Stomach smooth muscle (tissue), 2 donors: ENCODE measurements at regions not wholly inside any gene's neighbourhood (a gene's known extent, or its start where the extent isn't known, plus 50 kb on each side); places are given as distances from the start of the nearest gene placed in this dataset.

Source experiments
- H3K27ac ChIP-seq: one replicate; pipeline ENCODE4 v1.7.0; 2013; ENCODE audit warnings: mild to moderate bottlenecking, low read length, inconsistent platforms
- H3K27me3 ChIP-seq, 2 donors: one replicate each; pipeline ENCODE4 v1.7.0; 2013; ENCODE audit warnings: low read length in 2 of 2; ENCODE audit not compliant: insufficient read depth in 2 of 2, control insufficient read depth in 1 of 2
- H3K36me3 ChIP-seq, 2 donors: one replicate each; pipeline ENCODE4 v1.7.0; 2013; ENCODE audit warnings: low read length in 2 of 2; ENCODE audit not compliant: control insufficient read depth in 2 of 2, insufficient read depth in 2 of 2
- H3K4me1 ChIP-seq: one replicate; pipeline ENCODE4 v1.7.0; 2013; ENCODE audit warnings: low read length; ENCODE audit not compliant: control insufficient read depth, insufficient read depth
- H3K4me3 ChIP-seq, 2 donors: one replicate each; pipeline ENCODE4 v1.7.0; 2013; ENCODE audit warnings: low read length in 2 of 2
- H3K9ac ChIP-seq, 2 donors: one replicate each; pipeline ENCODE4 v1.7.0; 2013; ENCODE audit warnings: low read length in 2 of 2, mild to moderate bottlenecking in 1 of 2
- H3K9me3 ChIP-seq, 2 donors: one replicate each; pipeline ENCODE4 v1.7.0; 2013; ENCODE audit warnings: low read length in 2 of 2; ENCODE audit not compliant: control insufficient read depth in 2 of 2
- donor health status: healthy.
- donor health status: Pancreatic carcinoma.

DNA sequence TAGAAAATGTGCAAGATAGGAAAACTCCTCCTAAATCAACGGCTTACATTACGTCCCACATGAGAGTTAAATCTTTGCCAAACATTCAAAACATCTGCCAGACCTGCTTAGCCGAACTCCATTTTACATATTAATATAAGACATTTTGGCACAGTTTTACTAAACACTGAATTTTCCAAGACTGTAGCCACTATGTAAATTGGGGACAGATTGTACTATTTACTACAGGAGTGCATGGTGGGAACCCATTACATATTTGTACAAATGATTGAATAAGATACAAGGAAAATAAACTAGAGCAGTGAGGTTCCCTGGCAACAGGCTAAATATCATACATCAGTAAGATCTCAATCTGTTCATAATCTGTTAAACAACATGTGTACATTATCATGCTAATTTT lies 1234.4 kb downstream of the KCNT2 start:
- Histone ChIP-seq H3K9me3 (no peaks in the 10 kb centered on the region), H3K9ac (no peak overlapping the region), H3K27me3 (no peaks in the 10 kb centered on the region), H3K4me1 (no peaks in the 10 kb centered on the region), H3K27ac (no peak overlapping the region), H3K36me3 (no peaks in the 10 kb centered on the region), H3K4me3 (no peak overlapping the region)

DNA sequence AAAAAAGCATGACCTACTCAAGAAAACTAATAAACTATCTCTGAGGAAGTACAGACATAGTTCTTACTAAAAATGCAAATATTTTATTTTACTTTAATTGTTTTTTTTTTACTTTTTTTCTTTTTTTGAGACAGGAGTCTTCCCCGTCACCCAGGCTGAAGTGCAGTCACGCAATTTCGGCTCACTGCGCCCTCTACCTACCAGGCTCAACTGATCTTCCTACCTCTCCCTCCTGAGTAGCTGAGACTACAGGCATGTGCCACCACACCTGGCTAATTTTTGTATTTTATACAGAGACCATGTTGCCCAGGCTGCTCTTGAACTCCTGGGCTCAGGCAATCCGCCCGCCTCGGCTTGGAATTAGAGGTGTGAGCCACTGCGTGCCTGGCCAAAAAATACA lies 1263.1 kb downstream of the KCNT2 start:
- no peaks in the 10 kb centered on the region for H3K9me3 ChIP-seq
- no peaks in the 10 kb centered on the region for H3K27me3 ChIP-seq
- H3K36me3 ChIP-seq: no peaks in the 10 kb centered on the region
- no peak overlapping the region for H3K27ac ChIP-seq
- H3K4me1 ChIP-seq: no peaks in the 10 kb centered on the region
- H3K9ac ChIP-seq: no peak overlapping the region
- H3K4me3 ChIP-seq: no peak overlapping the region

DNA sequence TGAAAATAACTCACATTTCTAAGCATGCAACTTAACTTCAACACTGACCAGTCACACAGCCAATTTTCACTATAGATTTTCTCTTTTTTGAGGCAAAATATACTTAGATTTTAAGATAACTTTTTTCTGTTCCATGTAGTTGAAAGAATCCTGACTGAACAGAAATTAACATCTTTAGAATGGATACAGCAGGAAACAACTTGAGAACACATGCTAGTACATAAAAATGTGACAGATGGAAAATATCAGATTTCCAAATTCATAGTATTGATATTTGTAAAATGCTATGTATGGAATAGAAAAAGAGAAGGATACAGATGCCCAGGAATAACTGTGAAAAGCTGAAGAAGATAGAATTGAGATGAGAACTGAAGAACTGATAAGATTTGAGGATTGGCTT lies 1270.6 kb downstream of the KCNT2 start:
- Histone ChIP-seq H3K4me3 (no peak overlapping the region), H3K4me1 (no peaks in the 10 kb centered on the region), H3K9me3 (no peaks in the 10 kb centered on the region), H3K9ac (no peak overlapping the region), H3K27me3 (no peaks in the 10 kb centered on the region), H3K27ac (no peak overlapping the region), H3K36me3 (no peaks in the 10 kb centered on the region)

DNA sequence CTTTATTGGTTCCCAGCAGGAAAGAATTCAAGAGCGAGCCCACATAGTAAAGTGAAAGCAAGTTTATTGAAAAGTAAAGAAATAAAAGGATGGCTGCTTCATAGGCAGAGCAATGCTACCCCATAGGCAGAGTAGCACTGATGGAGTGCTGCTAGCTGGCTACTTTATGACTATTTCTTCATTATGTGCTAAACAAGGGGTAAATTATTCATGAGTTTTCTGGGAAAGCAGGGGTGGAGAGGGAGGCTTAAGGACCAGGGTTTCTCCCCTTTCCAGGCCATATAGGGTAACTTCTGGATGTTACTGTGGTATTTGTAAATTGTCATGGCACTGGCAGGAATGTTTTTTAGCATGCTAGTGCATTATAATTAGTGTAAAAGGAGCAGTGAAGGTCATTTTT lies 1271.4 kb downstream of the KCNT2 start:
- H3K4me1 ChIP-seq: no peaks in the 10 kb centered on the region
- no peaks in the 10 kb centered on the region for H3K27me3 ChIP-seq
- H3K9ac ChIP-seq: no peak overlapping the region
- no peak overlapping the region for H3K27ac ChIP-seq
- no peak overlapping the region for H3K4me3 ChIP-seq
- H3K9me3 ChIP-seq: no peaks in the 10 kb centered on the region
- no peaks in the 10 kb centered on the region for H3K36me3 ChIP-seq

DNA sequence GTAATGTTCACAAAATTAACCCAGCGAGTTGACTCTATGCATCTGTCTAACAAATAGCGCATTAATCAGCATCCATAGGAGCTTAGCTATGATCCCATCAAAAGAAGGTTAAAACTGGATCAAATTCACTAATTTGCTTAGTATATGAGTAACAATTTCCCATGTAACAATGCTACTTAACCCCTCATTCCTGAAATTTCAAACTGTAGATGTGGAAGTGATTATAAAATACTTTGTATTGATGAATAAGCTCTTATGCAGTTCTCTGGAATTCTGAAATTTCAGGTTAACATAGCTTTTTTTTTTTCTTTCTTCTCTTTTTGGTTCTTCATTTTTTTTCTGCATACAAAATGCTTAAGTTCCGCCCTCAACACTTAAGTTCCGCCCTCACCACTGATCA lies 1272.7 kb downstream of the KCNT2 start:
- no peak overlapping the region for H3K27ac ChIP-seq
- H3K9ac ChIP-seq: no peak overlapping the region
- no peaks in the 10 kb centered on the region for H3K36me3 ChIP-seq
- no peak overlapping the region for H3K4me3 ChIP-seq
- no peaks in the 10 kb centered on the region for H3K9me3 ChIP-seq
- H3K27me3 ChIP-seq: no peaks in the 10 kb centered on the region
- H3K4me1 ChIP-seq: no peaks in the 10 kb centered on the region

DNA sequence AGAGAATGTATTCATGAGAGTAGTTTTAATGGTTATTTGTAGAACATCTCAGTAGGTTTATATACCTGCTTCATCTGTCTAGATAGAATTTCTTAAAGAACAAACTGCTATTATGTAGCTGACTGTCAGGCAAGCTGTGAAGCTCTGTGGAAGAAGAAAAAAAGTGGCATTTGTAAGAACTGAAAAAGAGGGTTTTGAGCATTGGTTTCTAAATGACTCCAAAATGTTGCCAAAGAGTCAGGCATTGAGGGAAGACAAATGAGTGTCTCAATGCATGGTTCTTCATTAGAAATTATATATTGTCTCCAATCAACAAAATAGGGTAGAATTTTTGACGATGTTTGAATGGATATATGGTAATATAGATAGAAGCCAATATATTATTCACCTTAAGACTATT lies 1276.1 kb downstream of the KCNT2 start:
- Histone ChIP-seq H3K36me3 (no peaks in the 10 kb centered on the region), H3K9ac (no peak overlapping the region), H3K4me3 (no peak overlapping the region), H3K27me3 (no peaks in the 10 kb centered on the region), H3K9me3 (no peaks in the 10 kb centered on the region), H3K27ac (no peak overlapping the region), H3K4me1 (no peaks in the 10 kb centered on the region)

DNA sequence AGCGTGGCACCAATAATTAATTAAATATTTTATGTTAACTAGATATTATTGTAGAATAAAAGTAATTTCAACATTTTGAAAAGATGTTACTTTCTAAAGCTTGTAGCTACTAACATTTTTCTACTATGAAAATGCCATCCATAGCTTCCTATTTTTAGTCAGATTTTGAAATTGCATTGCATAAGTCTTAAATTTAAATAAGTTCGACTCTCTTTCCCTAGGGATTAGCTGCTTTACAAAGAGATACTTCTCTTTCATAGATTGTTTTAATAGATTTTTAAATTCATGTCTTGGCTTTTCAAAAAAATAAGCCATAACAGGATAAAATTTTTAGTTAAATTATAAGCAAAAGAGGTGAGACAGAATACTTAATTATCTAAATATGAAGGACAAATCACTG lies 1279.6 kb downstream of the KCNT2 start:
- no peaks in the 10 kb centered on the region for H3K9me3 ChIP-seq
- no peak overlapping the region for H3K27ac ChIP-seq
- H3K4me1 ChIP-seq: no peaks in the 10 kb centered on the region
- H3K4me3 ChIP-seq: no peak overlapping the region
- H3K36me3 ChIP-seq: no peaks in the 10 kb centered on the region
- no peaks in the 10 kb centered on the region for H3K27me3 ChIP-seq
- no peak overlapping the region for H3K9ac ChIP-seq

DNA sequence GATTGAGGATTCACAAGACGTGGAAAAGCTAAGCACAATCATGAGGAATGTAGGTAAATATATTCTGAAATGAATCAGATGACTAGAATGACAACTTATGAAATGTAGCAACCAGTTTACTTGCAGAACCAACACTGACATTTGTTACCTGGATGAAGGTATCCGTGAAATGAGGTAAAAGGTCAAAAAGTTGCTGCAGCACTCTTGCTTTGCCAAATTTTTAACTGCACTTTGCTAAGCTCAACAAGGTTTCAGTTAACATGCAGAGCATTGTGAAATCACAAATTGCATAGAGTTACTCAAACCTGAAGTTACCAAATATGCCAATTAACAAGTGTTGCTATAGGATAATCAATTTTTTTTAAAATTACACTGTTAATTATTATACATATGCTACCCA lies 1280.1 kb downstream of the KCNT2 start:
- H3K36me3 ChIP-seq: no peaks in the 10 kb centered on the region
- no peak overlapping the region for H3K4me3 ChIP-seq
- no peaks in the 10 kb centered on the region for H3K27me3 ChIP-seq
- no peak overlapping the region for H3K9ac ChIP-seq
- H3K4me1 ChIP-seq: no peaks in the 10 kb centered on the region
- no peaks in the 10 kb centered on the region for H3K9me3 ChIP-seq
- no peak overlapping the region for H3K27ac ChIP-seq

DNA sequence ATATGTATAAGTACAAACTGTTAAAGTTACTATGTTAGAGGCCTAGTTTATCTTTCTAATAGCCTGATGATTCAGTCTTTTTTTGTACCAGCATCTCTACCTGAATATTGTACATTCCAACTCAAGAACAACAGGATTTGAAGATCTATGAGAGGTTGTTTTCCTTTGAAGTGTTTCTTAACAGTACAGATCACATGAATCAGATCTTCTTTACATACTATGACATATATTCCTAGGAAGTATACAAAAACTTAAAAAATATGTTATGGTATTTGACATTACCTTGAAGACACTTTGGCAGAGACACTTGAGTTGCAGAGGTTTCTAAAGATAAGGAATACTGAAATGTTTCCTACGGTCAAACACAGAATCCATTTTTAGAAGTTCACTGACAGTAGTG lies 1280.9 kb downstream of the KCNT2 start:
- Histone ChIP-seq H3K36me3 (no peaks in the 10 kb centered on the region), H3K4me3 (no peak overlapping the region), H3K4me1 (no peaks in the 10 kb centered on the region), H3K27me3 (no peaks in the 10 kb centered on the region), H3K9me3 (no peaks in the 10 kb centered on the region), H3K27ac (no peak overlapping the region), H3K9ac (no peak overlapping the region)

DNA sequence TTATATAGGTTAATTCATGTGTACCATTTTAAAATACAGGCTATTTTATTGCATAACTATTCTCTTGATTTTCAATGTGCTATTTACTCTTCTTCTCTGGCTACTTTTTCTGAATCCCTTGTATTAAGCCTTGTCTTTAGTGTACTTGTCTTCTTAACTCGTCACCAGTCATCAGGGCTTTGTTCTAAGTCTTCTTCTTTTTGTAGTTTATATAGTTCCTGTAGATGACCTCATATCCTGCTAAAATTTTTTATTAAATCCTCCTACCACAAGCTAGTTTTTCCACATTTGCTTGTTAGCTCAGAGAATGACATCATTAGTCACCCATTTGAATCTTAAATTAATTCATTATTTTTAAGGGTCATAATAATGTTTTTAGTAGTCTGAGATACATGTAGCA lies 1281.9 kb downstream of the KCNT2 start:
- no peak overlapping the region for H3K9ac ChIP-seq
- no peaks in the 10 kb centered on the region for H3K27me3 ChIP-seq
- H3K36me3 ChIP-seq: no peaks in the 10 kb centered on the region
- no peaks in the 10 kb centered on the region for H3K4me1 ChIP-seq
- no peaks in the 10 kb centered on the region for H3K9me3 ChIP-seq
- H3K4me3 ChIP-seq: no peak overlapping the region
- H3K27ac ChIP-seq: no peak overlapping the region

DNA sequence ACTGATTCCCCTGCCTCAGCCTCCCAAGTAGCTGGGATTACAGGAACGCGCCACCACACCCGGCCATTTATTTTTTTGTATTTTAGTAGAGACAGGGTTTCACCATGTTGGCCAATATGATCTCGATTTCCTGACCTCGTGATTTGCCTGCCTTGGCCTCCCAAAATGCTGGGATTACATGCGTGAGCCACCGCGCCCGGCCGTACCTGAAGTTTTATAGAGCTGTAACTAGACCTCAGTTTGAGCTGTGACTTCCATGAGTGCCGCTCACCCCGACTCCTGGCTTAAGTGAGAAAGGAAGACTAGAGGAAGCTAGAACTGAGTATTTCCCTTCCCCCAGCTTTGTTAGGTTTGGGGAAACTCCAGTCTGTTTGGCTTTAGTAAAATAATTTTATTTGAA lies 1283.1 kb downstream of the KCNT2 start:
- H3K27ac ChIP-seq: no peak overlapping the region
- H3K4me1 ChIP-seq: no peaks in the 10 kb centered on the region
- no peaks in the 10 kb centered on the region for H3K27me3 ChIP-seq
- H3K9ac ChIP-seq: no peak overlapping the region
- no peaks in the 10 kb centered on the region for H3K9me3 ChIP-seq
- H3K4me3 ChIP-seq: no peak overlapping the region
- no peaks in the 10 kb centered on the region for H3K36me3 ChIP-seq

DNA sequence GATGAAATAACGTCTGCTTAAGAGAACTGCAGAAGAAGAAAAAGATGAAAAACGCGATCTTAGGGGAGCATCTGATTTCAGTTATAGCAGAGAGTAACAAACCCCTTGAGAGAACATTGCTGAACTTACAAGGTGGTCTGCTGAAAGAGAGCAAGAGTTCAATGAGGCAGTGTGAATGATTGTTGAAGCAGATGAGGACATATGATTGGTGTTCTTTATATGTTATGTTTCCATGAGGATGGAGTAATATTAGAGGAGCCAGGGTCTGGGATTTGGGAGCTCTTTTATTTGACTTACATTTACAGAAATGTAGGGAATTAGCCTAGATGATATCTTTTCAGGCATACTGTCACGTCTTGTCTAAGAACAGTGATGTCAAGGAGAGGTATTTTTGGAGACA lies 1302.0 kb downstream of the KCNT2 start:
- no peaks in the 10 kb centered on the region for H3K27me3 ChIP-seq
- H3K4me3 ChIP-seq: no peak overlapping the region
- H3K9me3 ChIP-seq: no peaks in the 10 kb centered on the region
- no peaks in the 10 kb centered on the region for H3K36me3 ChIP-seq
- no peak overlapping the region for H3K27ac ChIP-seq
- H3K9ac ChIP-seq: no peak overlapping the region
- no peaks in the 10 kb centered on the region for H3K4me1 ChIP-seq
